AG08395 (cell line): ENCODE measurements at regions not wholly inside any gene's neighbourhood (a gene's known extent, or its start where the extent isn't known, plus 50 kb on each side); places are given as distances from the start of the nearest gene placed in this dataset.
"Not testable (repeated sequence)": the region's sequence is repeated elsewhere in the genome, so short reads cannot be mapped to it uniquely, and the experiment has no call there.

Experiments
- DNase-seq: peaks from one replicate; pipeline ENCODE4 v3.0.0; 2012; ENCODE audit warnings: mixed read lengths, low spot score

- DNase-seq, result no peak
Observed at GRCh38 chr6:140535511-140535910, 1161.1 kb upstream of the CITED2 start.

- DNase-seq, result no peak
Observed at GRCh38 chr6:140533526-140533925, 1159.1 kb upstream of the CITED2 start.

DNA sequence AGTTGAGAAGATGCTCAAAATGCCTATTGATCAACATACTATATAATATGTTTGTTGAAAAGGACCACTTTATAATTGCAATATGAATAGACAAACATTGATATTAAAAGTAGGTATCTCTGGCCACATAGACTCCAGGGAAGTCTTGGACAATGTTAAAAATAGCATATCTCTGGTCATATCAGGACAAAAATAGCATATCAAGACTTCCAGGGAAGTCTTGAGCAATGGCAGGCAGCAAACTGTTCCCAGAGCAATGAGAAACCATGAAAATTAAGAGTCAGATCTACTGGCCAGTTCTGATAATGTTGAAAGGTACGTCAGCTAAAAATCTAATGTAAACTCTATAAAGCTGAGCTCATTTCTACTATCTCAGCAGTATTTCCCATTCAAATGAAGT lies 1130.3 kb upstream of the CITED2 start:
- DNase-seq, result no peak

DNA sequence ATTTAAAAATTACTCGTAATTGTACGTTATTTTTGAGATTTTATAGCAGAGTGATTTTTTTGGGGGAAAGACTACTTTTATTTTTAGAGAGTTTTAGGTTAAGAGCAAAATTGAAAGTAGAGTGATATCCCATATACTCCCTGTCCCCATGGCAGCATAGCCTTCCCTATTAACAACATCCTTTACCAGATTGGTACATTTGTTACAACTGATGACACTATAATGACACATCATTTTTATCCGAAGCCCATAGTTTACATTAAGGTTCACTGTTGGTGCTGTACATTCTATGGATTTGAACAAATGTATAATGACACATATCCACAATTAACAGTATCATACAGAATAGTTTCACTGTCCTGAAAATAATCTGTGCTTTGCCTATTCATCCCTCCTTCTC lies 1126.4 kb upstream of the CITED2 start:
- DNase-seq, result no peak

- DNase-seq, result no peak
Observed at GRCh38 chr6:140499607-140500006, 1125.2 kb upstream of the CITED2 start.

DNA sequence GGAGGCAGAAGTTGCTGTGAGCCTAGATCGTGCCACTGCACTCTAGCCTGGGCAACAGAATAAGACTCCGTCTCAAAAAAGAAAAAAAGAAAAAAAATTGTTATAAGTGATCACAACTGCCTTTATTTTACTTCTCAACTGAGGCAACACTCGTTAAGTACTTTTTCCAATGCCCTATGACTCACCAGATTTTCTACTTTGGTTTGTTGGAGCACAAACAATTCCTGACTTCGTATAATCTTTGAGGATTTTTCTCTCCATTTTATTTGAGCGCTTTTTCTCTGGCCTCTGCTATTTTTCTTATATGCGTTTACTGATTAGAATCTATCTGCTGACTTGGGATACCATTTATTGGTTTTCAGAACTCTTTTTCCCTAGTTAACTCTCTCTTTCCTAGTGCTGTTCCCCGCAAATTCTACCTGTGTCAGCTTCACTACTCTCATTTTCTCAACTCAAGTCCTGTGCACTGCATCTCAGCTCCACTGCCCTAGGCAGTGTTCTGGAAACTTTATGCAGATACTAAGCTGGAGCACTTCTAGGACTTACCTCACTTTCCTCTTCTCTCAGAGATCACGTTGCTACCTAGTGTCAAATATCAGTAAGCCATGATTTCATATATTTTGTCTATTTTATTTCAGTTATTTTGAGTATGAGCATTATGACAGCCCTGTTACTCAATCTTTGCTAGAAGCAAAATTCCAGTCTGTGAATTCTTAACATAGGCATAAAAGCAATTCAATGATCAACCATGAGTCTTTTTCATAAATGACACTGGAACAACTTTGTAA lies 1120.1 kb upstream of the CITED2 start:
- no peak for DNase-seq

GRCh38 chr6:140493470-140493869 lies 1119.0 kb upstream of the CITED2 start:
- not testable (repeated sequence) for DNase-seq

- no peak for DNase-seq
Observed at GRCh38 chr6:140490081-140490480, 1115.6 kb upstream of the CITED2 start.

- DNase-seq, result no peak
Observed at GRCh38 chr6:140487586-140487985, 1113.1 kb upstream of the CITED2 start.

- no peak for DNase-seq
Observed at GRCh38 chr6:140486450-140487361, 1112.3 kb upstream of the CITED2 start.

DNA sequence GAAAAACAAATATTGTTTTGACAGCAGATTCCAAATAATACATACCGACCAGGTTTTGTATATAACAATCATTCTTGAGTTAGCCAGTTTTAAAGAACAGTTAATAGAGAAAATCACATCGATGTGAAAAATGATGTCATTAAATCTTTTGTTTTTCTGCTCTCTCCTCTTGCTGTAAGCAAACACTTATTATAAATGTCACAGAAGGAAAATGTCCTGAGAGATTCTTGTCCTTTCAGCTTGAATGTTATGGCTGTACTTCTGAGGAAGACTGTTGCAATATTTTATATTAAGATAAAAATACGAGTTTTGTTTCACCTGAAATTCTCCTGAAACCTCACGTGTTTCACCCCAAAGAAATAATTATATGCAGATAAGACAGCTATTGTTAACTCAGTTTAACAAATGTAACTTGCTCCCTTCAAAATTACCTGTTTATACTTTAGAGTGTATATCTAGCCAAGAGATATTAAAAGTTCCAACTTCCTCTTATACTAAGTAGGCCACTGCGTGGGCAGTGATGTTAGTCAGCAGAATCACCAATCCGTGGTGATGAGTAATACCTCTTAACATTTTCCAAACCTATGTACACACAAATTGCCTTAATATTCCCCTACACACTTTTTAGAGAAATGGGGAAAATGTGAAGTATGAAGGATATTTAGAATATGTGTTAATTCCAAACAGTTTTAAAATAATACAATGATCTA lies 1111.4 kb upstream of the CITED2 start:
- peak; percentile 57 for DNase-seq

GRCh38 chr6:140480852-140481251 lies 1106.4 kb upstream of the CITED2 start:
- peak; percentile 14 for DNase-seq

GRCh38 chr6:140478631-140479030 lies 1104.2 kb upstream of the CITED2 start:
- no peak for DNase-seq

- DNase-seq, result no peak
Observed at GRCh38 chr6:140475086-140475485, 1100.6 kb upstream of the CITED2 start.

DNA sequence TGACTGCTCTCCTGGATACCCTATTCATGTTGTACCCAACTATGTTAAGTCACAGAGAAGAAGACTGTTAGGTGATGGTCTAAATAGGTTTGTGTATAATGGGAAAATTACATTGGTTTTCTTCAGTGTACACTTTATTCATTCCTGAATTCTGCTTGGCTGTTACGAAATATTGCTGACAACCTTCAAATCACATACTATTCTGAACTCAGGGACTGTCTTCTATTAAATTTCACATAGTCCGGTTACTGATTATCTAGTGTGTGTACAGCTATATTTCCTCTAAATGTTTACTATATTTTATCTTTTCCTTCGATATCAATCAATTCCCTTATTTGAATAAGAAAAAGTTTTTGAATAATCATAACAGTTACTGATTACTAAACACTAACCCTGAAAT lies 1090.3 kb upstream of the CITED2 start:
- no peak for DNase-seq

GRCh38 chr6:140463312-140463710 lies 1088.9 kb upstream of the CITED2 start:
- DNase-seq, result no peak

DNA sequence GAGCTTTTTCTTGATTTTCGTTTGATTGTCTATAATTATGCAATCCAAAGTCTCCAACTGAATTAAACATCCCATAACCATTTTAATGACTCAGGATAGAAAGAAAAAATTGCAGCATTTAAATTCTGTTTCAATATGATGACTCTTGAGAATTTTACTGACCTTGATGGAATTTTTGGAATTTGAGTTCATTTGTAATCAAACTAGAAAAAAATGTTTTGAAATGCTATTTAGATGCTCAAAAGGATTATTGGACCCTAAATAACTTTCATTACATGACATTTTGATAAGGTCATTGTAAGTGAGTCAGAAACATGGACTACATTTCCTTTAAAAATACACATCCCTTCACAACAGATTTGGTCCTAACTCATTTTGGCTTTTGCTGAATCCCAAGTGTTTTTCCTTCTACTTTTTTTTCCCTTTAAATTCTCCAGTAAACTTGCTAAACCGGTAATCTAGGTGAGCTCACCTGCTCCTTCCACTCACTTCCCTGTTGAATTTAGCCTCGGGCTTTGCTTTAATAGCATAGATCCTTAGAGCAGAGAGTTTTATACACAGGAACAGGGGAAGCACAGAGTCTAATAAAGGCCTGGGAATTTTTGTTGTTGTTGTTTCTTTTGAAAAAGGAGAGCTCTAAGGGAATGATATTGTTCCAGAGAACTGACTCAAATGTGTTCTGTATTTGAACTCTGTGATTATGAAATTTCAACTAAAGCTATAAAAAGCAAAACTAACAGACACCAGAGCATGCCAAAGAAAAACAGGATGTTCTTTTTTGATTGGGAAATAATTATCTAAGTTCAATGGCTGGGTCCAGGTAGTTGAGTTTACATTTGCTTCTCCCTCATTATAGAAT lies 1088.2 kb upstream of the CITED2 start:
- peak; percentile 53 for DNase-seq

DNA sequence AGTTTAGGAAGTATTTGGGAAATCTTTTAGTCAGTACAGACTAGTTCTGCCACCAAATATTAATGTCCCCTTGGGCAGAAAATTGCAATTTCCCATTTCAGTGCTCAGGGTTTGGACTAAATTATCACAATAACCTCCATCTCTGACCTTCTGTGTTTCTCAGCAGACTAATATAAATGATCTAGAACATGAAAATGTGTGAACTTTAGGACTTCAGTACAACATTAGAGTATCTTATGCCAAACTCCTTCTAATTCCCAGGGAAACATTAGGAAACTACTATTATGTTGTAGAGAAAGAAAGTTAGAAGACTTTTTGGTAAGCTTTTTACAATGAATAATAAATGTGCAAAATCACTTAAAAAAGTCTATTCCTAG lies 1087.6 kb upstream of the CITED2 start:
- DNase-seq, result no peak

DNA sequence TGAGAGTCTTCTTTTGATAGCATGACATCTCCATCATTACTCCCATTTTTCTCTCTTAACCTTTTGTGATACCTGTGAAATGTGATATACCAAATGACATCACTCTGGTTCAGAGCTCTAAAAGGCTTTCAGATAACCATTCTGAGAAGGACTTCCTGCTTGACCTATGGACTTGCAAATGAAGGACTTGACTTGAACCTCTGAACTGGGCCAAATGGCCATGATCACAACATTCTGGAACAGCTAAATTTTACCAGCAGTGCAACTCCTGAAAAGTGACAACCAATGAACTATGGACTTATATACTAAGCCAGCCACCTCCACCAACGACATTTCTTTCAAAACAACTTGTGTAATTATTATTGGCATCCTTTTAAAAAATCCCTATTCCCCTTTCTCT lies 1085.8 kb upstream of the CITED2 start:
- no peak for DNase-seq

- DNase-seq, result no peak
Observed at GRCh38 chr6:140459209-140459608, 1084.8 kb upstream of the CITED2 start.

DNA sequence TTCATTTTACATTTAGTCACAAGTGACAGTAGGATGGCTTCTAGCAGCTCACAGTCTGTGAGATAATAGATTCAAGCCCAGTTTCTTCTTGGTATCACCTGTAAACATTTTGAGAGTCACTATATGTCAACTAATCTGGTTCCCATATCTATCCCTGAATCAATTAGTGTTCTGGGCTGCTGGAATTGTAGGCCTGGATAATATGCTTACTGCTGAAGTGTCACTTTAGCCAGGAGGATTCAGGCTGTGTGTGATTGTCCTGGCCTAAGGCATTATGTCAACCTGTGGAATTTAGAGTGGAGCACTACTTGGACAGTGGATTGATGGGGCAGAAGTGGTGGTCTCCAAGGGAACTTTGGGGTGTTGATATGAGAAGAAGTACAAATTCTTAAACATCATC lies 1071.8 kb upstream of the CITED2 start:
- DNase-seq, result no peak
